GM12872 (cell line): ENCODE measurements at regions not wholly inside any gene's neighbourhood (a gene's known extent, or its start where the extent isn't known, plus 50 kb on each side); places are given as distances from the start of the nearest gene placed in this dataset.

Source experiments
- TF ChIP-seq, protein P1 (sequence below): IDR thresholded peaks from 3 replicates; pipeline ENCODE4 v1.5.1; 2011; ENCODE audit warnings: low read depth, mild to moderate bottlenecking, low read length, moderate library complexity; ENCODE audit not compliant: insufficient read depth

DNA sequence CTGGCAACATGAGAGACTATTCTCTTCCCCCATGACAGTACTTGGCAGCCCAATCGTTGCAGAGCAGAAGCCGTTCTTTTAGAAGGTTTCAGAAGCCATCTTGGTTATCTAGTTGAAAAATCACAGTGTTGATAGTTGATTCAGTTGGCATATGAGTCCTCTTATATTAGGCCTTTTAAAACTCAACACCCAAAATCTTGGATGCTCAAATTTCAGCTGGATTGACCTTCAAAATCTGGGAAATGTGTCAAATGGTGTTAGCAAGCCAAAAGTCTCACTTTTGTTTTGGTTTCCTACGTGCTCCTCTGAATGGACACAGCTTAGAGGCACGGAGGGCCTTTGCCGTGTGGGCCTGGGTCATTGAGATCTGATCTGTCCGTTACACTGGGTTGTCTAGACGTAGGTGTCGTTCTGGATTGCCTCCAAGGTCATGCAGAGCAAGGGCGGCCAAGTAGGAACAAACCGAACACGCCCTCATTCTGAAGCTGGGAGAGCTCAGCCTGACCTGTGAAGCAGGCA is 59.3 kb upstream of the BMPER start:
- TF ChIP-seq, protein P1, sequence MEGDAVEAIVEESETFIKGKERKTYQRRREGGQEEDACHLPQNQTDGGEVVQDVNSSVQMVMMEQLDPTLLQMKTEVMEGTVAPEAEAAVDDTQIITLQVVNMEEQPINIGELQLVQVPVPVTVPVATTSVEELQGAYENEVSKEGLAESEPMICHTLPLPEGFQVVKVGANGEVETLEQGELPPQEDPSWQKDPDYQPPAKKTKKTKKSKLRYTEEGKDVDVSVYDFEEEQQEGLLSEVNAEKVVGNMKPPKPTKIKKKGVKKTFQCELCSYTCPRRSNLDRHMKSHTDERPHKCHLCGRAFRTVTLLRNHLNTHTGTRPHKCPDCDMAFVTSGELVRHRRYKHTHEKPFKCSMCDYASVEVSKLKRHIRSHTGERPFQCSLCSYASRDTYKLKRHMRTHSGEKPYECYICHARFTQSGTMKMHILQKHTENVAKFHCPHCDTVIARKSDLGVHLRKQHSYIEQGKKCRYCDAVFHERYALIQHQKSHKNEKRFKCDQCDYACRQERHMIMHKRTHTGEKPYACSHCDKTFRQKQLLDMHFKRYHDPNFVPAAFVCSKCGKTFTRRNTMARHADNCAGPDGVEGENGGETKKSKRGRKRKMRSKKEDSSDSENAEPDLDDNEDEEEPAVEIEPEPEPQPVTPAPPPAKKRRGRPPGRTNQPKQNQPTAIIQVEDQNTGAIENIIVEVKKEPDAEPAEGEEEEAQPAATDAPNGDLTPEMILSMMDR = no peak

DNA sequence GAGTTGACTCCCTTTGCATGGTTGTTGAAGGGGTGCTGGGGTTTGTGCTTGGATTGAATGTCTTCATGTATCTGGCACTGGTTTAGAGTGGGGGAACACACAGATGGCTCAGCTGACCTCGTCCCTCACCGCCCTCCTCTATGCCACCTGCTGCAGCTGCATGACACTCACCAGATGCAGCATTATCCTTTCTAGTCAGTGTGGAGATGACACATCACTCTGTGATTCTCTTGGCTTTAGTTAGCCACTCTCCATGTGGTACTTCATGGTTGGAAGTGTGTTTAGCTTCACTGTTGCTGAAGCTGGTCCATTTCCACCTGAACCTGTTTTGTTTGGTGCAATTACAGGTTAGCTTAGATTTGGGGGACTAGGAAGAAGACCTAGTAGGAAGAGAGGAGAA is 56.3 kb upstream of the BMPER start:
- TF ChIP-seq, protein P1 = no peak

DNA sequence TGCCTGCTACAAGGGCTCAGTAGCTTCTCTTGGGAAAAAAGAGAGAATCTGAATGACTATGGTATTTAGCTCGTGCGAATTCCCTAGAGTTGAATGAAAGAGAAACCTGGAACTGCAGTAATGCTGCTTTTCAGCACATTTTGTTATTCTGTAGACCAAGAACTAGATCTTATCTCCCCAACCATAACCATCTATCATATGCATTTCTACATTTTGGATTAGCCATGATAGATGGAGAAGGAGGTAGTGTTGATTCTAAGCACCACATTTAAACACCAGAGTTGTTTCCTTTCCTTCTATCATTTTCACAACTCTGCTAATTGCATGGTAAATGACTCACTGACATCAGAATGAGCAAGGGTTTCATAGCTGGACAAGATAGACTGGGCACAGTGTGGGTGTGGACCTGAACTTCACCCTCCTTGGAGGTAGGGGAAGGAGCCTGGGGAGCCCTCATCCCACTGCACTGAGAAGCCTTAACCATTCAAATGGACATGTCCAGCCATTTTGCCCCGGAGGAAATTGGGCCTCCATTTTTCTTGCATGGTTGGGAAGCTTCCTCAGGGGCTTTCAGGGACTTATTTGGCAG is 55.3 kb upstream of the BMPER start:
- TF ChIP-seq, protein P1 = no peak

DNA sequence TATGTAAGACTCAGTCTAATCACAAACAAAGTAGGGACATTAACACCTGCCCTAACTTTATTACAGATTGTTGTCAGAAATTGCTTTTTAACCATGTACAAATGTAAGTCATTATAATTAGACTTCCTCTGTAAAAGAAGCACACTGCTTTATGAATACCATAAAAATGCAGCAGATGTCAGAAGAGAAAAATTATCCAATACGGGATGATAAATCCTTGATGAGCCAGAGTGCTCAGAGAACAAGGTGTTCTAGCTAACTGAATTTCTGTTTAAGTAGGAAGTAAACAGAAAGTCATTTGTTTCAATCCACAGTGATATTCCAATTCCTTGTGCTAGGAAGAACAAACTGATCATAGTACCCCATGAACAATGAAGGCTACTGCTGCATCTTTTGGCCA is 54.6 kb upstream of the BMPER start:
- TF ChIP-seq, protein P1 = no peak

DNA sequence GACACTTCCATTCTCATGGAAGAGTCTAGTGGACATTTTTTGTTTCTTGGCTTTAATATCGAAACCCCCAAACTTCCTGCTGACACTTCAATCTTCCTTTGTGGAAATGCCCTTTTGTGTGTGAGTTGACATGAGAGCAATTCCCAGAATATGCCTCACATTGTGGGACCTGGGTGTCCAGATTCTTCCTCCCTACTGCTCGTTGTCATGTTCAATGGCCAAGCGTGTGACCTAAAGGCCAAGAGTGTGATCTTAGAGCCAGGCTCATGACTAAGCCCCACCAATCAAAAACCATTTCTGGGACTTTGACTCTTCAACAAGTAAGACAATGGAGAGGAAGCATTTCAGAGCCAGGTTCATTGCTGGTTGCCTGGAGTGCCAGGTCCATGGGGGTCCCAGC is 52.5 kb upstream of the BMPER start:
- TF ChIP-seq, protein P1 = no peak

DNA sequence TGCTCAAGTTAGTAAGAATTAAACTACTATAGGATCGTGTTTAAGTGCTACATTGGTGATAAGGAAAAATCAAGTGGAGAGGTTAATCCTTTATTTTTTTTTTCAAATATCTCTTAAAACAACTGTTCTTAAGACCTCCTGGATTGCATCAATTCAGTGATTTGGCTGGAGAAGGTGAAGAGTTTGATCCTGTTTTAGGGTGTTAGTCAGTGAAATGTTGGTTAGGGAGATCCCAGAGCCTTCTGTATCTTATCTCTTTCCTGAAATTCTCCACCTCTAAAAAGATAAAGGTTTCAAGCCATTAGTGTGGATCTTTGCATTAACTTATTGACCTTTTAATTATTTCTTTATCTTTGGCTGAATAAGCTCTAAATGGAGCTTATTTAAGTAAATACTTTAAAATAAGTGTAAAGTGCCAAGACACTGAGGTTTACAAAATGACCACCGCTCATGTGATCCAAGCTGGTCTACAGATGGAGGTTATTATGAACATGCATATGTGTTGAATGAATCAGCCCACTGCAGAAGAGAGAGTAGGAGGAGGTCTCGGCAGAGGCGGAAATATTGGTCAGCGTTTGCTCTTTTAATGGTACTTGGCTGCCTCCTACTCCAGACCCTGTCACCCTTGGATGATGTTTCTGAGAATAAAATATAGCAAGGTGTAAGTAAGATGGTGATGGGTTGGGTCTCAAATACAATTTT is 51.8 kb upstream of the BMPER start:
- TF ChIP-seq, protein P1 = no peak

DNA sequence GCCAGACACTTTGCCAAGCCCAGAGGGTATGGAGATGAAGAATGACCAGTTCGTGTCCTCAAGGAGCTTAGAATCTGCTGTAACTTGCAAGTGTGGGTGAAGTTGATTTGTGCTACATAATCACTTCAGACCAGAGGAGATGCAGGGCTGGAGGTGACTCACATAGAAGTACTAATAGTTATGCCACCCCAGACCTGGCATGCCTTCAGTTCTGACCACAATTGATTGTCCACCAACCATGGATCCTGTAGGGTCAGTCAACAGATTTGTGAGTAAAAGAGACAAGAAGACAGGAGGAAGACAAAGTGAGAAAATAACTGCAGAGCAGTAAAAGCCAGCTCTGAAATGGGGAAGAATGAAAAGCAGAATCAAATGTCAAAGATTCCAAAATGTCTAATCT is 51.2 kb upstream of the BMPER start:
- TF ChIP-seq, protein P1 = no peak
